Neural crest cell (in vitro differentiated cells): ENCODE measurements at regions not wholly inside any gene's neighbourhood (a gene's known extent, or its start where the extent isn't known, plus 50 kb on each side); places are given as distances from the start of the nearest gene placed in this dataset.
A peak's percentile ranks its signal among the peaks of the same experiment; 100 is the strongest.
"Not testable (repeated sequence)": the region's sequence is repeated elsewhere in the genome, so short reads cannot be mapped to it uniquely, and the experiment has no call there.

Source experiments
- DNase-seq: peaks from one replicate; pipeline ENCODE4 v3.0.0; 2021; ENCODE audit warnings: low read depth, mixed read lengths, low spot score
- H3K27ac Mint-ChIP-seq: one replicate; pipeline ENCODE4 v1.8.0; 2021; ENCODE audit warnings: mild to moderate bottlenecking, mixed read lengths; ENCODE audit not compliant: unreplicated experiment
- H3K27me3 Mint-ChIP-seq: 2 replicates; pipeline ENCODE4 v1.8.0; 2021; ENCODE audit warnings: low read depth, mild to moderate bottlenecking, mixed read lengths
- H3K36me3 Mint-ChIP-seq: 2 replicates; pipeline ENCODE4 v1.8.0; 2021; ENCODE audit warnings: low read depth, mild to moderate bottlenecking, mixed read lengths
- H3K4me1 Mint-ChIP-seq: 2 replicates; pipeline ENCODE4 v1.8.0; 2021; ENCODE audit warnings: mixed read lengths
- H3K4me3 Mint-ChIP-seq: one replicate; pipeline ENCODE4 v1.8.0; 2021; ENCODE audit warnings: mild to moderate bottlenecking, mixed read lengths
- H3K9me3 Mint-ChIP-seq: 2 replicates; pipeline ENCODE4 v1.8.0; 2021; ENCODE audit warnings: mixed read lengths

DNA sequence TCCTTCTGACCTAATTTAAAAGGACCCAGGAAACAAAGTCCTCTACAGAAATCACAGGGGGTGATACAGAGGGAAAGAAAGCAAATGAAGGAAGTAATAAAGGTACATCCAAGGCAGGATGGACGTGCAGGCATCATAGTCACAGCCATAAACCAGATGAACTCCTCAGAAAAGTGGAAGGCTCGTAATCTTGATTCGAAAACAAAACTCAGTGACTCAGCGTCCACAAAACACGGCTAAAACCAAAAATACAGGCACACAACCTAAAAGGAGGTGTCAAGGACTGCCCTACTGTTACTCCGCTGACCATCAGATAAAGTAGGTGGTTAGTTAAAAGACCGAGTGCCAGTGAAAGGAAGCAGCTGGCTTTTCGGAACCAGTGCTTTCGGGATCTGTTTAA lies 81.5 kb downstream of the TRIM69 start:
- H3K4me1 Mint-ChIP-seq, DNase-seq, H3K4me3 Mint-ChIP-seq, H3K36me3 Mint-ChIP-seq, H3K27ac Mint-ChIP-seq, H3K9me3 Mint-ChIP-seq: not testable (repeated sequence)
- H3K27me3 Mint-ChIP-seq, result peaks cover 12% of the 10 kb centered on the region

DNA sequence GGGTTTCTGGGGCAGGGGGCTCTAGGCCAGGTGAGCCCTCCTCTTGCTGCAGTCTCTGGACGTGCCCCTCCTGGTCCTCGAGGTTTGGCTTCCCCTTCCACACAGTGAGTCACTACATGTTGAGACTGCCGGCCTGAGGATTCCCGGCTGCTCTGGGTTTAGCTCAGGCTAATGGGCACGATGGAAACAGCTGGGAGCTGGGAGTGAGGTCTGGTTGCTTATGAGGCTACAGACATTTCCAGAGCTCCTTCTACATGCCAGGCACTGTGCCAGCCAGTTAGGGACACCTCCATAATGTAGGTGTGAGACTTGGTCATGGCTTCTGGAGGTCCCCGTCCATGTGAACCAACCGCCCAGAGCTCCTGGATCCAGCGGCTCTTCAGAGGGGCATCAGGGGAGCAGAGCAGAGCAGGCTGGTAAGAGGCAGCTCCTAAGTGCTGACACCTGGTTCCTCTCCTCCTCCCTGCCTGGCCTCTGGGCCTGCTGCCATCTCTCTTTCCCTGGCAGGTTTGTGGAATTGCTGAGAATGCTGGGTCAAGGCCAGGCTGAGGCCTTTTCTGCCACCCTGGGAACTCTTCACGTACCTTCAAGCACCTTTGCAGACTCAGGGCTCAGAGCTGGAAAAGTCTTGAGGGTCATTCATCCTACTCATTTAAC lies 83.1 kb downstream of the TRIM69 start:
- not testable (repeated sequence) for H3K4me3 Mint-ChIP-seq, H3K36me3 Mint-ChIP-seq, H3K4me1 Mint-ChIP-seq, H3K27me3 Mint-ChIP-seq, DNase-seq, H3K9me3 Mint-ChIP-seq, H3K27ac Mint-ChIP-seq

DNA sequence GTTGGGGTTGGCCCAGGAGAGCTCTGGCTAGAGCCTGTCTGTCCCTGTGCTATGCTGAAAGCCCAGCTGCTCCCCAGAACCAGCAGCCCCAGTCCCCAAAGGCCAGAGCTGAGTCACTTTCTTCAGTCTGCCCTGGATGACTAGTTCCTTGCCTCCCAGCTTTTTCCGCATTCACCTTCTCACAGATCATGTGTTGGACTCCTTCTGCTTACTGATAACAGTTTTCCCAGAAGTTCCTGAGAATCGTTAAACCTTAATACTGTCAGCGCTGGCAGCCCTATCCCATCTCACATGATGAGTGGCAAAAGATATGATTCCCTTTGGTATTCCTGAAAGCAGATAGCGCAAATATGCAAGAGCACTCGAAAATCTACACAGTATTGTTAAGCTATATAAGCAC lies 84.2 kb downstream of the TRIM69 start:
- not testable (repeated sequence) for H3K27ac Mint-ChIP-seq, DNase-seq, H3K4me1 Mint-ChIP-seq, H3K4me3 Mint-ChIP-seq, H3K9me3 Mint-ChIP-seq, H3K36me3 Mint-ChIP-seq, H3K27me3 Mint-ChIP-seq

DNA sequence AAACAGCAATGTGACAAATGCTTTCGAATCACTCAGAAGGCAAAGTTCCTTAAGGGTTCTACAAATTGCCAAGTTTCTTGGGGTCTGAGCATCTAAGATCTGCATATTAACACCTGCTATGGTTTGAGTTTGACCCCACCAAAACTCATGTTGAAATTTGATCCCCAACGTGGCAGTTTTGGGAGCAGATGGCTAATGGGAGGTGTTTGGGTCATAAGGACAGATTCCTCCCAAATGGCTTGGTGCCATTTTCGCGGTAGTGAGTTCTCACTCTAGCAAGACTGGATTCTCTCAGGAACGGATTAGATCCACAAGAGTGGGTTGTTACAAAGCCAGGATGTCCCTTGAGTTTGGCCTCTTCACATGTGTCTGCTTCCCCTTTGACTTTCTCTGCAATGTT lies 84.6 kb downstream of the TRIM69 start:
- not testable (repeated sequence) for H3K4me1 Mint-ChIP-seq, H3K9me3 Mint-ChIP-seq, H3K36me3 Mint-ChIP-seq, DNase-seq, H3K27ac Mint-ChIP-seq, H3K27me3 Mint-ChIP-seq, H3K4me3 Mint-ChIP-seq

DNA sequence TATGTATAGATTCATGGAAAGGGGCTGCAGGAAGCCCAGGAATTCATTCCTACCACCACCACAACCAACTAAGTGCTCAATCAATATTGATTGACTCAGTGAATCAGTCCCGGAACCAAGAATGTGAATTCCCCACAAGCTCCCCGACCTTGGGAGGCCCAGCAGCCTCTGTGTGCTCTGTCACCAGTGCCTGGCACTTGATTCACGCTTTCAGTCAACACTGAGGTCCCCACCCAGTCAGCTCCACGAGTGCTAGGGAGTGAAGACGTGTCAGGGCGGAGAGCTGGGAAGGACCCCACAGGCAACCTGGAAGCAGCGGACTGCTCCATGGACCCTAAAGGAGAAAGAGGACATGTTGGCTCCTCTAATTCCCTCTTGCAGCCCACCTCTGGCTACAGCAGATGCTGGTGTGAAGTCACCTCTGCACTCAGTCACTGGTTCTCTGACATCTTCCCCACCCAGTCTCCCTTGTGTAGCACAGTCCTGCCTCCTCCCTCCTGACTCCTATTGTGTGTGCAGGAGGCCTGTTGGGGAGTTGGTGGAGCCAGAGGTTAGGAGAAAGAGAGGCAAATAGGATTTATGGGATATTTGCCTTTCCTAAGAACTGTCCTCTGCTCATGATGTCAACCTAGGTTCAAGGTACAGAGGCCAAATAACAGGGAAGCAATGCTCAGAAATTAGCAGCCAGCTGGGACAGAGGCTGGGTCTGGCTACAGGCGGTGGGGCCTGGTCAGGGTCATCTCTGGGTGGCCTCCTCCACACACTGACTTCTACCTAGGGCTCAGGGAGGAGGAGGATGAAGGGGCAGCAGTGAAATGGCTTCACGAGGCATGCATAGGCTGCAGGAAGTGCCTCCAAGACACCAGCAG lies 88.2 kb downstream of the TRIM69 start:
- DNase-seq, H3K36me3 Mint-ChIP-seq, H3K27ac Mint-ChIP-seq, H3K9me3 Mint-ChIP-seq, H3K27me3 Mint-ChIP-seq, H3K4me1 Mint-ChIP-seq, H3K4me3 Mint-ChIP-seq: not testable (repeated sequence)

DNA sequence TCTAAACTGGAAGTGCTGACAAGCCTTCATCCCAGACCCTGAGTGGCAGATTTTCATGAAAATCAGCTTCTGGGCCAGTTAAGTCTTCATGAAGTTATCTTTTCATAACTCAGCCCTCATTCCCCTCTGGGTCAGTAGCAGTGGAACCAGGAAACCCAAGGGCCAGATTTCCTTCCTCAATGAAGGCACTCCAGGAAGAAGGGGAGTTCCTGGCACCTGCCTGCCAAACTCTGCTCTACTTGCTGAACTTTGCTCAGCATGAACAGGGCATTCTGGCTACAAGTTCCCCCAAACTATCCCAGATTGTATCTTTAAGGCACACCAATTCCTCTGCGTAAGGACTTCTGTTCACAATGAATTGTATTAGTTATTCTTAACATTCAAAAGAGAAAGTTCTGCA lies 90.3 kb downstream of the TRIM69 start:
- H3K27me3 Mint-ChIP-seq, DNase-seq, H3K36me3 Mint-ChIP-seq, H3K4me3 Mint-ChIP-seq, H3K9me3 Mint-ChIP-seq, H3K27ac Mint-ChIP-seq, H3K4me1 Mint-ChIP-seq: not testable (repeated sequence)

DNA sequence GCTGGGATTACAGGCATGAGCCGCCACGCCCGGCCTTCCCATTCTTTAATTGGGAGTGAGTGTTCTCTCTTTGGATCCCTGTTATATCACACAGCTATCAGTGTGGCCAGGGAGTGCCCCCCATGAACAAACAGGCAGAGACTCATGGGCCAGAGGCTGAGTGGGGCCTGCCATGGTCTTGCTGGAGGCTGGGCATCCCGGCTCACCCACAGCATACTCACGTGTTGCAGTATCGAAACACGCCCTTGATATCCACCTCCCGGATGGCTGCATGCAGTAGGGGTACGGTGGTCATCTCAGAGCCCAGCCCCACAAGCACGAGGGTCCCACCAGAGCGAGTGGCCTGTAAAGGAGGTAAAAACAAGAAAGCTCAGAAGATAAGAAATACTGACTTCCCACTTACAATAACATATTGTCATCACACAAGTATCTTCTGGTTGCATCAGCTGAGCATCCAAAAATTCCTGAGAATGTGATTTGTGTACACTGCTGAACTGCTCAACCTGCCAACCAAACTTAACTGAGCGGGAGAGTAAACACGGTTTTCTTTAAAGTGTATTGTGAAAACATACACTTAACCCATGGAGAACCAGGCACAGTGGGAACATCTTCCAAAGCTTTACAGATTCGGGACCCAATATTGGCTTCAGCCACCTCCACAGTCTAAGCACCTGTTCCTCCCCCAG lies 92.0 kb downstream of the TRIM69 start:
- not testable (repeated sequence) for H3K4me3 Mint-ChIP-seq, H3K36me3 Mint-ChIP-seq, H3K27me3 Mint-ChIP-seq, H3K27ac Mint-ChIP-seq, H3K9me3 Mint-ChIP-seq, DNase-seq, H3K4me1 Mint-ChIP-seq

DNA sequence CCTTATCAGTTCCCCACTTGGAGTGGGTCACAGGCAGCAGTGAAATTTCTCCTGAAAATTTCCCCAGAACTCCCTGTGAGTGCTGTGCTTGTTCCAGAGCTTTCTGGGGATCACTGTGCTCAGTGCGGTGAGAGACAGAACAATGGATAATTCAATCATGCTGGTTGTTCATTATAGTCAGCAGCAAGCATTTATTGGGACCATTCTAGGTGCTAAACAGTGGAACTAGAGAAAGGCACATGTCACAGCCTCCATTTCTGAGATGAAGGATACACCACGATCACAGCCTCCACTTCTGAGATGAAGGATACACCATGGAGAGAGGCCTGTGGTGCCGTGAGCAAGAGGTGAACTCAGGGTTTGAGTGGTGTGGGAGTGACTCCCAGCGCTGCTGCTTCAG lies 92.8 kb downstream of the TRIM69 start:
- H3K4me1 Mint-ChIP-seq, DNase-seq, H3K27me3 Mint-ChIP-seq, H3K27ac Mint-ChIP-seq, H3K36me3 Mint-ChIP-seq, H3K4me3 Mint-ChIP-seq, H3K9me3 Mint-ChIP-seq: not testable (repeated sequence)

DNA sequence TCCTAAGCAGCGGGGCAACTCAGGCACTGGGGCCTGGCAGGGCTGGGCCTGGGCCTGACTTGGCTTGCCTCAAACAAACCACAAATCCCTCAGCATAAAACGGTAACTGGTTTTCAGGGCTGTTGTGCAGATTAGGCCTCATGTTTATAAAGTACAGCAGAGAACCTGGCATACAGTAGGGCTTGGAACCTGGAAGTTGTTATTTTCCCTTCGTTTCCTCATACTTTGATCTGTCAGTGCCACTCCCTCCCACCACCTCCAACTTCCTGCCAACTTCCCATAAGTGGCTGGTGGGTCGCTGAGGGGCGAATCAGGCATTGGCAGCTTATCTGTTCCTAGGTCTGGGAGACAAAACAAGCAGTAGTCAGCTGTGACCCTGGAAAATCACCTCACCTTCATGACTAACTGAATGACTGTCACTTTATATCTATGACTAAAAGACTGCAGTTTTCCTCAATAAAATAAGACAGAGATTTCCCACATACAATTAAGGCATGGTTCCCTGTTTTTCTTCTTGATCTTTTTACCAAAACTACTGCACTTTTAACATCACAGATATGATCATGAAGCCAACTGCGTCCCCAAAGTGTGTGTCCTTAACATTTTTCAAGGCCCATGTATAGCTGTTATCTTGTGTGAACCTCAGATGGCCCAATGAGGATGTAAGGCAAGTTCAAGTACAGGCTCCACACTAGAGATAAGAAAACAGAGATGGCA lies 94.5 kb downstream of the TRIM69 start:
- not testable (repeated sequence) for H3K9me3 Mint-ChIP-seq, DNase-seq, H3K36me3 Mint-ChIP-seq, H3K4me1 Mint-ChIP-seq, H3K27me3 Mint-ChIP-seq, H3K4me3 Mint-ChIP-seq
- peak overlapping the region; percentile 71 for H3K27ac Mint-ChIP-seq

DNA sequence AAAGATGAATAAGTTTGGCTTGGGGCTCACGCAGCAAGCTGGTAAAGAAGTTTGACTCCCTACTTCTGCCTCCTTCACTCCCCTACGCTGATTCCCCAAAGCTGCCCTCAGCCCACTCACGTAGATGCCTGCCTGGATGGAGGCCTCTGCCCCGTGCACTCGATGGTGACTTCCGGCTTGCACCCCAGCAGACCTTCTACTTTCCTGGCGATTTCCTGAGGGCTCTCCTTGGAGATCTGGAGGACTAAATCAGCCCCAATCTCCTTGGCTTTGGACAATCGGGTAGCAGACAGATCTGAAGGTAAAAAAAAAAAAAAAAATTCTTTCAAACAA lies 95.0 kb downstream of the TRIM69 start:
- not testable (repeated sequence) for H3K4me1 Mint-ChIP-seq, H3K27me3 Mint-ChIP-seq, H3K36me3 Mint-ChIP-seq, H3K27ac Mint-ChIP-seq, DNase-seq, H3K9me3 Mint-ChIP-seq, H3K4me3 Mint-ChIP-seq

DNA sequence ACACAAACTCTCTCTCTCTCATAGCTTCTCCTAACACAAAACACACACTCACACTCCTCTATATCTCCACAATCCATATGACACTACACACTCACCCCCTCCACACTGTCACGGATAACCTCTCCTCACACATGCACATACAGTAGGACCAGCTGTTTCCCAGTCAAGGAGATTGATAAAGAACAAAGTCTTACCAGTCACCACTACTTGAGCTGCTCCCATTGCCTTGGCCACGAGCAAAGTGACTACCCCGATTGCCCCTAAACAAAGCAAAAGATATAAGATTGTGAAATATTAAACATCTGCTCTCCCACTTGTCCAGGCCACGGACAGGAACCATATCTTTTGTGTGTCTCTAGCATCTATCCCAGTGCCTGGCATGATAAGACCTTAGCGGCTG lies 95.8 kb downstream of the TRIM69 start:
- H3K36me3 Mint-ChIP-seq, H3K27me3 Mint-ChIP-seq, H3K27ac Mint-ChIP-seq, DNase-seq, H3K4me3 Mint-ChIP-seq, H3K4me1 Mint-ChIP-seq, H3K9me3 Mint-ChIP-seq: not testable (repeated sequence)

DNA sequence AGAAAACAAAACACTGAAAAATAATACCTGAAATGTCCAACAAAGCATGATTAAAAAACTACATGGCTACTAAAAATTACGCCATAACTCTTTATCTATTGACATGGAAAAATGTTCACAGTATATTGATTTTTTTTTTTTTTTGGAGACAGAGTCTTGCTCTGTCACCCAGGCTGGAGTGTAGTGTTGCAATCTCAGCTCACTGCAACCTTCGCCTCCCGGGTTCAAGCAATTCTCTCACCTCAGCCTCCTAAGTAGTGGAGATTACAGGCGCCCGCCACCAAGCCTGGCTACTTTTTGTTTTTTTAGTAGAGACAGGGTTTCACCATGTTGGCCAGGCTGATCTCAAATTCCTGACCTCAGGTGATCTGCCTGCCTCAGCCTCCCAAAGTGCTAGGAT lies 96.8 kb downstream of the TRIM69 start:
- not testable (repeated sequence) for H3K36me3 Mint-ChIP-seq, H3K27me3 Mint-ChIP-seq, H3K4me1 Mint-ChIP-seq, DNase-seq, H3K9me3 Mint-ChIP-seq, H3K4me3 Mint-ChIP-seq
- H3K27ac Mint-ChIP-seq, result peak overlapping the region; percentile 43

DNA sequence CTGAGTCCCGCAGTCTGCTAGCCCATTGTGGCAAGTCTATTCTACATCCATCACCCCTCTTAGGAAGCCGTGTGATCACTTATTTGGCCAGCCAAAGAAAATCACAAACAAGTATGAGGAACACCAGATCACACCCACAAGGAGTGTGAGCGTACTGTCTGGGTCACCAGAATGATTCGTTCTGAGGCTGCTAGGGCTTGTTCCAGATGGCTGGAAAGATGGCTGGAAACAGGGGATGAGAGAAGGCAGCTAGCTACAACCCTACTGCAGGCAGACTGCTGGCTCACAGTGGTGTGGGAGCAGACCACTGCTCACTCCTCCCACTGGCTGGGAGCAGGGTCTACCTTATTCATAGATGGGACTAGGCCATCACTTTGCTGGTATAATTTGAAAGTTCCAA lies 97.4 kb downstream of the TRIM69 start:
- not testable (repeated sequence) for H3K27ac Mint-ChIP-seq, H3K36me3 Mint-ChIP-seq, H3K9me3 Mint-ChIP-seq, H3K4me1 Mint-ChIP-seq, H3K4me3 Mint-ChIP-seq, DNase-seq, H3K27me3 Mint-ChIP-seq
